A172 (cell line): ENCODE measurements at regions not wholly inside any gene's neighbourhood (a gene's known extent, or its start where the extent isn't known, plus 50 kb on each side); places are given as distances from the start of the nearest gene placed in this dataset.

ENCODE experiments used
- DNase-seq: peaks from one replicate; pipeline ENCODE4 v3.0.0-alpha.2; 2015; ENCODE audit warnings: low spot score

DNA sequence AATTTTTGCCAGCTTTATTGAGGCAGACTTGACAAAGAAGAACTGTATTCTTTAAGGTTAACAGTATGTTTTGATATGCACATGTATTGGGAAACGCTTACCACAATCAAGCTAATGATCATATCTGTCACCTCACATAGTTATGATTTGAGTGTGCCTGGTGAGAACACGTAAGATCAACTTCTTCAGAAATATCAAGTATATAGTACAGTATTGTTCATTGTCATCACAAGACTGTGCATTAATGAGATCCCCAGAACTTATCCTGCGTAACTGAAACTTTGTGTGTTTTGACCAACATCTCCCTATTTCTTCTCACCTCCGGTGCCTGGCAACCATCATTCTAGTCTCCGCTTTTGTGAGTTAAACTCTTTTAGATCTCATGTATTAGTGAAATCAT lies 756.4 kb upstream of the EEF2KMT start:
- no peak for DNase-seq

DNA sequence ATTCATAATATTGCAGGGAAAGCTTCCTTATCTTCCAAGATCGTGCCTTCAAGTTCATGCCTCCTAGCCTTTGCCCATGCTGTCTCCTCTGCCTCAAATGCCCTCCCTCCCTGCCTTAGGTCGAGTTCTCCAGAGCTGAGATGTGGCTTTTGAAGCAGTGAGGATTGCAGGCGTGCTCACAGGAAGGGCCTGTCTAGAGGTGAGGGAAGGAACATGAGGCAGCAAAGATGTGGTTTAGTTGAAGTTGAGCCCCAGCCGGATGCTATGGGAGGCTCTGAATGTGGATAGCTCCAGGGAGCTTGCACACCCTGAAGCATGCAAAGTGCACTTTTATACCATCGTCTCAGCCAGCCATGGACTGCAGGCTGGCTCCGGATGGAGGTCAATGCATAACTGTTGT lies 754.6 kb upstream of the EEF2KMT start:
- DNase-seq = no peak

DNA sequence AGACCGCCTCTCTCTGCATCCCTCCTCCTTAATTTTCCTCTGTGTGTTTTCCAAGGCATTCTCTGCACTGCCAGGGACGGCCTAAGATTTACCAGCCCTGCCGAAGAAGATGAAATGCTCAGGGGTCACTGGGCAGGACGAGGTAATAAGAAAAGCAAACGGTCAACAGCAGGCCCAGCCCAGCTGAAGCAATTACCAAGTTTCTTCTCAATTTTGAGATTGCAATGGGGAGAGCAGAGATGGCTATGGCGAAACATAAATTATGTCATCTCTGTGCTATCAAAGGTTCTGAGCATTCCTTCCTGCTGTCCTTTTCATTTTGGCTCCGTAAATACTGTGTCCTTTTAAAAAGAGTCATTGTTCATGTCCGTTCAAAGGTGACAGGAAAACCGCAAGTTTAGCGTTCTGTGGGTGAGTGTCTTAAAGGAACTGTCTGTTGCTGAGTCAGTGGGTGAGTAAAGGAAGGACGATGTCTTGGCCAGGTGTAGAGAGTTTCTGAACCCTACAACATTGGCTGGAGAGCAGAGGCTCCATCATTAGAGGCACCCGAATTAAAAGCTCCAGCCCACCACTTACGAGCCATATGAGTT lies 753.9 kb upstream of the EEF2KMT start:
- no peak for DNase-seq

DNA sequence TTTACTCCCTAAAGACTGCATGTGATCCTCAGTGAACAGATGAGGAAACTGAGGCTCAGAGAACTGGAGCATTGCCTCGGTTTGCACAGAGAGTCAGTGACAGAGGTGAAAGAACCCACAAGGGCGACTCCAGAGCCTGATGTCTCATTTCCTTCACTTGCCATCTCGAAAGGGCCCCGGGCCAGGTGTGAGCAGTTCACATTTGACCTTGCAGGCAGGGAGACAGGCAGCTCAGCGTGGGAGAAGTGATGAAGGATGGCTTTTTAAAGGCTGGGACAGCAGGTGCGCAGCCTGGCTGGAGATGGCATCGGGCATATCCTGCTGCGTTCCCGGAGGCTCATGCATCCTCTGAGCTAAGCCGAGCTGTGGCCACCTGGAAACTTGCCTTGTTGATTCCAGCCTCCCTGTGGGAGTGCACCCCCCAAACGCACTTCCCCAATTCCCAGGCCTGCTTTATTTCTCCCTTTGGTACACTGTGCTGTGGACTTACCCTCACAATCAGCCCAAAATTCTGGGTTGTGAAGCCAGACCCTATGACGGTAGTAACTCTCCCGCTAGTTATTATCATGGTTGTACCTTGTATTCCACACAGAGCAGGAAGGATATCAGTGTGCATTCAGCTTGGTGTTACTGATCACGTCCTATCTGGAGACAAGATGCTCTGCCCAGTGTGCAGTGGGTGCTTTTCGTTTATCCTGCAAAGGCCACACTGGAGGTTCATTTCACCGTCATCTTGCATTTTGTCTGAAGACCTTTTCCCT lies 753.2 kb upstream of the EEF2KMT start:
- DNase-seq = no peak

DNA sequence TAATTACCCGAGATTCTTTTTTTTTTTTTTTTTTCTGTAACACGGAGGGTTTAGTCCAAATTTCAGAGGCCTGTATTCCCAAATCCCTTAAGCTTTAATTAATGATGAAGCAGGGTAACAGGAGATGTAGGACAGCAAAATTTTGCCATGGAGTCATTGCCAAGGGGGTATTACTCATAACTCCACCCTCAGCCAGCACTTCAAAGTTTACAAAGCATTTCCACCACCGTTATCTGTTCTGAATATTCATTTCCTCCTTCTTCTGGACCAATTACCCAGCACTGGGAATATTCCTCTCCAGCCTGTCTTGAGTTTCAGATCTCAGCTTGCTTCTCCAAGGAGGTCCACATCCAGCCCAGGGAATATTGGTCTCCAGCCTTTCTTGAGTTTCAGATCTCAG lies 747.5 kb upstream of the EEF2KMT start:
- DNase-seq = no peak

DNA sequence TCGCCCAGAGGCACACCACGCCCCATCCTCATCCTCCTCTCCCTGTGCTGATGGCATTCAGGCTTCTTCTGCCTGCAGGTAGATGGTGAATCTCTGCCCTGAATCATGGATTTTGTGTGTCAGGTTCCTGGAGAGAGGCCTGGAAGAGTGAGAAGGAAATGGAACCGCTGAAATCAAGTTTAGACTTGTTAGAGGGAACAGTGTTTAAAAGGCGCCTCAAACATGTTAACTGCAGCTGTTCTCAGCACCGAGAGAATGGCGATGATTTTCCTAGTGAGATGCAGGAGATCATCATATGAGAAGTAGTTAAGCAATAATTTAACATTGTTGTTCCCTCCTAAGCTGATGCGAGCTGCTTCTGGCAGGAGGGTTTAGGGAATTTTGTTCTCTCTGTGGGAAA lies 744.4 kb upstream of the EEF2KMT start:
- DNase-seq = no peak

DNA sequence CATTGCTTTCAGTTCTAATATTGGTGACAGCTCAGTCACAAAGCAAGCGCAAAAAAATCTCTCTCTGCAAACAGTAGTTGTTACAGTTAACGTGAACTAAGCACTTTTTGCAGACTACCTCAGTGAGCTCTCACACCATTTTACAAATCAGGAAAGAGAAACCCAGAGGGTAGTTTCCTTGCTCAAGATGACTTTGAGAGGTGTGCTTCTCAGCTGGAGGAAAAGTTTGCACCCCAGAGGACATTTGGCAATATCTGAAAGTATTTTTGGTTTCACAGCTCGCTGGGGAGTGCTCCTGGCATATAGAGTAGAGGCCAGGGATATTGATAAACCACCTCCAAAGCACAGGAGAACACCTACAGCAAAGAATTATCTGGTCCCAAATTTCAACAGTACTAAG lies 741.1 kb upstream of the EEF2KMT start:
- DNase-seq = no peak

DNA sequence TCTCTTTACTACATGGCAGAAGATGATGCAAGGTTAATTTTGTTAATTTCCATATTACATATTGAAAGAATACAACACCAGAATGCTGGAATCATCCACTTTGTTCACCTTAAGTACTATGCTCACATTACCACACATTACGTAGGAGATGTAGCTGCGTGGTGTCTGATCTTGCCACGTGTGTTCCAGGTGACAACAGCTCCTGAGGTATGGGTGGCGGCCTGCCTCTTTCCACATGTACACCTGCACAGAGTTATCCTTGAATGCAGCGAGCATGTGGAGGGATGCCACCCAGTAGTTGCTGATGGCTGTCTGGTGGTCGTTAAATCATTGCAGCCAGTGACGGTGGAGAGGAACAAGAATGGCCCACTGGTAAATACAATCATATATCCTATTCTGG lies 740.5 kb upstream of the EEF2KMT start:
- DNase-seq = no peak

DNA sequence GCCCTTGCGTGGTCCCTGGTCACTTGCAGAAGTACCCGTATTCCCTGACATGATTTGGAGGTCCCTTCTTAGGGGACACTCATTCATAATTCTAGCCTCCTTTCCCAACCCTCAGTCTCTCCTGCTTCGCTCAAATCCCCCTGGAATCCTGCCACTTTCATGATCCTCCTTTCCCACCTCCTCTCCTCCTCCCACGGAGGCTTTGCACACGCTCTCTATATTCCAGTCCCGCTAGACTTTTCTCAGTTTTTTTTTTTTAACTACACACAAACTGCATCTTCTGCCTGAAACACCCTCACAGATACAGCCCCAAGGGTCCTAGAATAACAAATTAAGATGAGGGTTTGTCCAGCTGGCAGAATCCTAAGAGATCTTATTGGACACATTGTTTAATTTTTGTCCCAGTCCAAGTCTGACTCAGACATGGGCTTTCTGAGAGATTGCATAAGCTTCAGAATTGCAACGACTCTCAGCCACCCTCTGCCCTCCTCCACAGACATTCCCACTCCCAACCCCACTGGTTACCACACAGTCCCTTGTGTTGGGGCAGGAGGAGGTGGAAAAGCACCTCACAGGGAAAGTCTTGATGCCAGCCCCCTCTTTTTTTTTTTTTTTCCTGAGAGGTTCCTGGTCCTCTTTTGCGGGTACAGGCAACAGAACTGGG lies 739.5 kb upstream of the EEF2KMT start:
- no peak for DNase-seq

DNA sequence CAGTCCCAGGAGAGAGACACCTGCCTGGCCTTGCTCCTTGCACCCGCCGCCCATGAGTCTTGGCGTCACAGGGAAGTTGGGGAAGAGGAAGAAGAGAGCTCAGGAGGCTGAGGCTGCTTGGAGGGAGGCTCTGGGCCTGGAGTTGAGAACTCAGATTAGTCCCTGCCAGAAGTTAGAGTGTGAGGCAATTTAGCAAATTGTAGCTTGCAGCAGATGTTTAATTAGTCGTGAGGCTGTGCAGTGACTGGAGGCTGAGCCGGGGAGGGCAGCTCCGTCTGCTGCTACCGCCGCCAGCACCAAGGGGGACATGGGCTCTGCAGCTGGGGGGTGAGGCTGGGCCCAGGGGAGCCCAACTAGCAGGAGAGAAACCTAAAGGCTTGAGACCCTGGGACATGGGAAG lies 738.3 kb upstream of the EEF2KMT start:
- no peak for DNase-seq

DNA sequence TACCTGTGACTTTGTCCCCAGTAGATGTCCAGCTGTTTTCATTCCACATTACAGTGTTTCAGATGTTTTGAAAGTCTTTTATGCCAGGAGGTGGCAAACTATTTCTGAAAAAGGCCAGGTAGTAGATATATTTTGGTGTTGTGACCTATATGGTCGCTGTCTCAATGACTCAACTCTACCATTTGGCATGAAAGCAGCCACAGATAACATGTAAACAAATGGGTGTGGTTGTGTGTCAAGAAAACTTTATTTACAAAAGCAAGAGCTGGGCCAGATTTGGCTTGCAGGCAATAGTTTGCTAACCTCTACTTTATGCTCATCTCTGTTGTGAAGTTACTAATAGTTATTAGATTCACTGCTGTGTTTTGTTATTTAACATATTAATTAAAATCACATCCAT lies 728.7 kb upstream of the EEF2KMT start:
- DNase-seq = no peak

DNA sequence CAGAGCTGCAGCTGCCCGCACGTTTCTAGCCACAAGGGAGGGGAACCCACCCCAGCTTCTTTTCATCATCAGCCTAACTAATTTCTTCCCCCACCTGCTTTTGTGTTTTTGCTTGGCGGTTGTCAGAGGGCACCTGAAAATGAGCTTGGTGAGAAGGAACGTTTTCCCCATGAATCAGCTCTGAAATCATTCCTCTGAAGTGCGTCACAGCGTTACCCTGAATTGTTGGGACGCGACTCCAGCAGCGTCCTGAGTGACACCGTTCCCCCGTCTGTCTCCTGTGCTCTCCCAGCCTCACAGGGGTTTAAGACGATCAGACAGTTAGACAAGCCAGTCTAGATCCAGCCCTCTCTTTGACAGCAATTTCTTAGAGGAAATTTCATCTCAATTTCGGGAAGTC lies 722.9 kb upstream of the EEF2KMT start:
- DNase-seq = no peak

DNA sequence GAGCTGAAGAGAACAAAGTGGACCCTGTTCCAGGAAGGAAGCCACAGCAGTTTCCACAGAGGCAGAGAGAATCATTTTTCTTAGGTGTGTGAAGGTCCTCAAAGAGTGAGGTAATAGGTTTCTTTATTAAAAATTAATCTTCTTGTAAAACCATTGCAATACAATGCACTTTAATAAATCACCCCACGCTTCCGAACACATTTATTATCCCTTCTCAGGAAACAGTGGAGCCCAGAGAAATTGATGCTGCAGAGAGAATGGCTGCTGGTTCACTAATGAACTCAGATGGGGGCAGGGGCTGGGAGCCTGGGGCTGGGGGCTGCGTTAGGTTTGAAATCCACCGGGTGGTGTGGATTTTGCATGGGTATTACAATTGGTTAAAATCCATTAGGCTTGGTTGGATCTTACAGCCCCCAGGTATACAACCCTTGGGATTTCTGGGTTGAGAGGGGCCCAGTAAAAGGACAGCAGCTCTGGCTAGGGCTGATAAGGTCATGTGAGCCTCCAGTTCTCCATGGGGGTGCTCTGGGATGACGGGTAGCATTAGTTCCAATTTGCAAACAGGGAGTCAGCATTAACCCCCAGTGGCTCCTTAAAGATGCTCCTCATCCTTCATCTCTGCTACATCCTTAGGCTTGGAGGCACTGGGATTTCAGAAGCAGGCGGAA lies 718.1 kb upstream of the EEF2KMT start:
- DNase-seq = no peak

DNA sequence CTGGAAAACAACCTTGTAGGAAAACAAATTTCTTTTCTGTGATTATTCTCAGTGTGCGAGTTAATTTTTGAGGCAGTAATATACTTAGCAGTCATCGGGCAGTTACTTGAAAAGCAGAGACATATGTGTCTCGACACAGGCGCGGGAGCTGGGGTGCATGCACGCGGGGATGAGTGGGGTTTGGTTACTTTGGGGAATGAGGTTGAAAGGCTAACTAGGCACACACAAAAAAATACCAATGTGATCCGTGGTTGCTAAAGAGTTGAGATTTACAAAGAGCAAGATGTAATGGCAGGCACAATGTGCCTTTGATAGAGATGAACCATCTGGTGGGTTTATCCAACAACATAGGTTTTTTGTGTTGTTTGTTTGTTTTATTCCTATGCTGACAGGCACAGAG lies 703.8 kb upstream of the EEF2KMT start:
- DNase-seq = no peak

DNA sequence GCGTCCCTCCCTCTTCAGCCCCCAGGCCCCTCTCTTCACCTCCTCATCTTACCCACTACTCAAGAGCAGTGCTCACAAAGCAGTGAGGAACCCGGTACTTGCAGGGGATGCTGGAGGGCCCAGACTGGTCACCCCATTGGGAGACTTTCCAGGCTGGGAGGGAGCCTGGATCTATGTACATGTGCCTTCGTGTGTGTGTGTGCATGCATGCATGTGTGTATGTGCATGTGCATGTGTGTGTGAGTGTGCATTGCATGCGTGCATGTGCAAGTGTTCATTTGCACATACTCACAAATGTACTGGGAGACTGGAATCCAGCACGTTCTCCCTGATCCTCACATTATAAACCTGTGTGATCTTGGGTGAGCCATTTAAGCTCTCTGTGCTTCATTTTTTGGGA lies 696.0 kb upstream of the EEF2KMT start:
- DNase-seq = no peak

DNA sequence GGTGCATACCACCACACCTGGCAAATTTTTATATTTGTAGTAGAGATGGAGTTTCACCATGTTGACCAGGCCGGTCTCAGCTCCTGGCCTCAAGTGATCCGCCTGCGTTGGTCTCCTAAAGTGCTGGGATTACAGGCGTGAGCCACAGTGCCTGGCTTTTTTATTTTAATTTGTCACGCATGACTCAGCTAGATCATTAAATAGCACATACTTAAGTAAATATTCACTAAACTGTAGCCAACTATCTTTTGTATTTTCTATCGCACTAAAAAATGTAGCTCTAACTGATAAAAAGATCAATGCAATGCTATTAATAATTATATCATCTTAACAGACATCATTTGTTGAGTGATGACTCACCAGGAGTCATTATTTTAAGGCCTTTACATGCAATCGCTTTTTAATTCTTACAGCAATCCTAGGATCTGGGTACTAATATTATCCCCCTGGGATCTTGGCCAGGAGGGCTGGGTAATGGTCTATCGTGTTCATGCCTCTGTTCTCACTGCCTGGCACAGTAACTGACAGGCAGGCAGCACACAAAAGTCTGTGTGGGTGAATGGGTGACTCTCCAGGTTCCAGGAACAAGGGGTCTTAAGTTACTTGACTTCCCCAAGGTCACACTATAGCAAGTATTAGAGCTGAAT lies 693.5 kb upstream of the EEF2KMT start:
- DNase-seq = no peak

DNA sequence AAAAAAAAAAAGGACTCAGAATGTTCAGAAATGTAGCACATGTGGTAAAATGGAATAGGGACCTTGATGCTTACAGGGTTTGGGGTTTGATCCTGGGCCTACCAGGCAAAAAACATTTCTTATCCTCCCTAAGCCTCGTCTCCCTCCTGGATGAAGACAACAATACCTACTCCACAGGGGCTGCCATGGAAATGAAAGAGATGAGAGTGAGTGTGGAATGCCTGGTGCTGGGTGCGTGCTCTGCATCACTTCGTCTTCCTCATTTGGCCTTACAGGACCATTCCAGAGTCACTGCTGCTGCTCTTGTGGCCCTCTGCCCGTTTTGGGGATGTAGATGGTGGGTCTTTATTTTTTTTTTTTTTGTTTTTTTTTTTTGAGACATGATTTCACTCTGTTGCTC lies 692.9 kb upstream of the EEF2KMT start:
- no peak for DNase-seq

DNA sequence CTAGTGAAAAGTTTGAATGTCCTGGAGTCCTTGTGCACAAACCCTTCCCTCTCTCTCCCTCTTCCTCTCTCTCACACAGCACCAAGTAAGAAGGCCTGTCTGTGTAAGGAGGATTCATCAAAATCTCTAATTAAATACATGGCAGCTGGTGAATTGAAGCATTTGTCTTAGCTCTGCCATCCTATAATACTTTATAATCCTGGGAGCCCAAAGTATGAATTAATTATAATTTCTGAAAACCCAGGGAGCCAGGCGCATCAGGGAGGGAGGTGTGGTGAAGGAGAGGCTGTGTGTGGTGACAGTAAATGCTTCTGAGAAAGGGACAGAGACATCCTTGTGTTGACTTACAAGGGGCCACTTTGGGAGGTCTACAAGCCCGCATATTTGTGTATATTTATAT lies 691.4 kb upstream of the EEF2KMT start:
- no peak for DNase-seq

DNA sequence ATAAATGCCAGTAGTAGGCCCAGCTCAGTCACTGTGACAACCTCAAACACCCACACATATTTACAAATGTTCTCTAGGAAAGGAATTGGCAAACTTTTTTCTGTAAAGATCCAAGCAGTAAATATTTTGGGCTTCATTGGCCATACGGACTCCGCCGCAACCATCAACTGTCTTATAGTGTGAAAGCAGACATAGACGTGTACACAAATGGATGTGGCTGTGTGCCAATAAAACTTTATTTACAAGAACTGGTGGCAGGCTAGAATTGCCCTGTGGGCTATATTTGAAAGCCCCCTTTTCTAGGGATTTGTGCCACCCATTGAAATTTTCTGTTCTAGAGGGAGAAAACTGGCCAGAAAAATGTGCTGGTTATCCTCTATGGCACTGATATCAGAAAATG lies 683.8 kb upstream of the EEF2KMT start:
- DNase-seq = no peak

DNA sequence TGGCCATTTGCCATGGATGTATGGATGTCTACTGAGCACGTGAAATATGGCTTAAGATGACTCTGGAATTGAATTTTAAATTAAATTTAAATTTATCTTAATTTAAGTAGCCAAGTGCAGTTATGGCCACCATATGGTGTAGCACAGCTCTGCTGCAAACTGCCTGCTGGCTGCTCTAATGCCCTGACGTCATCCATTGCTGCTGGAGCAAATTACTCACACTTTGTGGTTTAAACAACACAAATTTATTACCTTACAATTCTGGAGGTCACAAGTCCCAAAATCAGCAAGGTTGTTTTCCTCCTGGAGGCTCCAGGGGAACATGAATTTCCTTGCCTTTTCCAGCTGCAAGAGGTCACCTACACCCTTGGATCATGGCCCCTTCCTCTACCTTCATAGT lies 679.3 kb upstream of the EEF2KMT start:
- DNase-seq = no peak

DNA sequence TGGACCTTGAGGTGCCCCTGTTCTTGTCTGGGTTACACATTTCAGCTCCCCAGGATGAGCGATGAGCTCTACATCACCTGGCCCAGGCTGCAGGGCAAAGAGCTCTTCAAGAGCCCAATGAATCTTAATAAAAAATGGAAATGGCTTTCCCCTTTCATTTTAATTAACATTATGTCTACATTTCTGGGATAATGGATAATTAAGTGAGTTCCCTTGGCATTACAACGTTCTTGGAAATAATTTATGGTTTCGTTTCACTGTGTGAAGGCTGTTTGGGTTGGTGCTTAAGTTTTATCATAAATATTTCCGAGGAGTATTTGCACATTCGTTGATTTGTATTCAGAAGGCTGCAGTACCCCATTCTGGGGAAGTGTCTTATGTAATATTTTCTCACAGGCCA lies 678.3 kb upstream of the EEF2KMT start:
- no peak for DNase-seq

DNA sequence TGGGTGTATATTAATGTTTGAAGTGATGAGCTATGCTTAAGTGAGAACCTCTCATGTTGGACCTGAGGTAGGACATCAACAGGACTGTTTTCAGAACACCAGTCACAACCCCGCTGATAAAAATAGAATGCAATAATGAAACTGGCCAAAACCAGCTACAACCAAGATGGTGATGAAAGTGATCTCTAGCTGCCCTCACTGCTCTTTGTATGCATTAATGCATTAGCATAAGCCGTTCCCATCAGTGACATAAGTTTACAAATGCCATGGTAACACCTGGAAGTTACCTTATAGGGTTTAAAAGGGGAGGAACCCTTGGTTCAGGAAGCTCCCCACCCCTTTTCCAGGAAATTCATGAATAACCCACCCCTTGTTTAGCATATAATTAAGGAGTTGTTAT lies 672.5 kb upstream of the EEF2KMT start:
- no peak for DNase-seq
